H1 (cell line): ENCODE measurements at regions not wholly inside any gene's neighbourhood (a gene's known extent, or its start where the extent isn't known, plus 50 kb on each side); places are given as distances from the start of the nearest gene placed in this dataset.

ENCODE experiments used
- CTCF ChIA-PET: fragments of 300-600 bp; sonication (Branson Sonifier 250); formaldehyde crosslinking; loops from one replicate; lab custom pipeline; 2021; ENCODE audit not compliant: partially characterized antibody; lab: Charles Lee
- POLR2A ChIA-PET: fragments of 300-600 bp; sonication (Branson Sonifier 250); formaldehyde crosslinking; loops from one replicate; lab custom pipeline; 2021; ENCODE audit warnings: inconsistent platforms; ENCODE audit not compliant: partially characterized antibody; lab: Charles Lee
- DNase-seq, 2 experiments: peaks; one replicate each; pipeline versions ENCODE4 v3.0.0 to v3.0.0-alpha.2; 2010 to 2022; ENCODE audit warnings: low spot score in 2 of 2, low read depth in 1 of 2, mixed read lengths in 1 of 2
- FAIRE-seq: peaks from 2 replicates; lab custom pipeline; 2011; peaks lifted over from hg19 to GRCh38; lab: Jason Lieb, UNC
- H2AFZ ChIP-seq: 2 replicates; pipeline ENCODE4 v1.8.1; 2012; ENCODE audit warnings: low read length, inconsistent platforms
- H2AK5ac ChIP-seq: 2 replicates; pipeline ENCODE4 v1.6.1; 2013; ENCODE audit warnings: low read depth, low read length
- H2BK120ac ChIP-seq: replicated peaks from 2 replicates; pipeline ENCODE3; 2013; ENCODE audit warnings: low read depth, low read length, inconsistent platforms
- H2BK12ac ChIP-seq: 2 replicates; pipeline ENCODE4 v1.6.1; 2013; ENCODE audit warnings: low read depth, low read length
- H2BK15ac ChIP-seq: 2 replicates; pipeline ENCODE4 v1.6.1; 2013; ENCODE audit warnings: low read length
- H2BK20ac ChIP-seq: 2 replicates; pipeline ENCODE4 v1.6.1; 2013; ENCODE audit warnings: low read length
- H2BK5ac ChIP-seq: 2 replicates; pipeline ENCODE4 v1.6.1; 2013; ENCODE audit warnings: low read depth, low read length
- H3K14ac ChIP-seq: 2 replicates; pipeline ENCODE4 v1.6.1; 2013; ENCODE audit warnings: inconsistent platforms; ENCODE audit not compliant: insufficient read length
- H3K18ac ChIP-seq: 2 replicates; pipeline ENCODE4 v1.6.1; 2013; ENCODE audit warnings: low read length; ENCODE audit errors: extremely low read depth
- H3K23ac ChIP-seq: 2 replicates; pipeline ENCODE4 v1.6.1; 2013; ENCODE audit warnings: inconsistent platforms; ENCODE audit not compliant: insufficient read length
- H3K23me2 ChIP-seq: 2 replicates; pipeline ENCODE4 v1.6.1; 2013; ENCODE audit warnings: low read depth, low read length
- H3K27ac ChIP-seq: 2 replicates; pipeline ENCODE4 v1.6.1; 2011; ENCODE audit warnings: low read depth, low read length, inconsistent platforms
- H3K27me3 ChIP-seq, 4 experiments: replicated peaks in 1 of 4; 1 replicate in 1 of 4; 2 replicates in 3 of 4; pipeline versions ENCODE4 v1.6.1 to v1.8.1; 2011 to 2013; ENCODE audit warnings: low read length in 3 of 4, mild to moderate bottlenecking in 3 of 4, inconsistent platforms in 2 of 4, mixed read lengths in 2 of 4, moderate library complexity in 1 of 4; ENCODE audit not compliant: control insufficient read depth in 3 of 4, insufficient read depth in 3 of 4; ENCODE audit errors: extremely low read depth in 1 of 4
- H3K36me3 ChIP-seq, 4 experiments: 2 replicates each; pipeline versions ENCODE4 v1.6.1 to v1.8.1; 2011 to 2013; ENCODE audit warnings: mild to moderate bottlenecking in 4 of 4, low read length in 3 of 4, moderate library complexity in 2 of 4, control low read depth in 1 of 4, inconsistent platforms in 1 of 4; ENCODE audit not compliant: insufficient read depth in 4 of 4, control insufficient read depth in 2 of 4
- H3K4ac ChIP-seq: replicated peaks from 2 replicates; pipeline ENCODE3; 2013; ENCODE audit warnings: low read length, low read depth, mixed read lengths, inconsistent platforms; ENCODE audit not compliant: insufficient read length
- H3K4me1 ChIP-seq, 4 experiments: replicated peaks in 1 of 4; 1 replicate in 1 of 4; 2 replicates in 3 of 4; pipeline versions ENCODE4 v1.6.1 to v1.8.1; 2011 to 2013; ENCODE audit warnings: low read length in 3 of 4, inconsistent platforms in 2 of 4, mixed read lengths in 1 of 4; ENCODE audit not compliant: insufficient read depth in 4 of 4, control insufficient read depth in 3 of 4
- H3K4me2 ChIP-seq, 2 experiments: 2 replicates each; pipeline versions ENCODE4 v1.6.1 to v1.8.1; 2011 to 2013; ENCODE audit warnings: low read depth in 2 of 2, low read length in 2 of 2, control low read depth in 1 of 2, inconsistent platforms in 1 of 2, mild to moderate bottlenecking in 1 of 2; ENCODE audit not compliant: insufficient read depth in 1 of 2
- H3K4me3 ChIP-seq, 4 experiments: fragments of 200-600, 300-600 bp in 1 of 4; sonication (generic), shearing (Covaris generic), sonication (Bioruptor Twin) in 1 of 4; 2 replicates each; pipeline versions ENCODE4 v1.5.1 to v1.8.1; 2011 to 2016; ENCODE audit warnings: low read length in 4 of 4, low read depth in 3 of 4, control low read depth in 2 of 4, inconsistent platforms in 2 of 4, mild to moderate bottlenecking in 2 of 4, mixed read lengths in 1 of 4, moderate library complexity in 1 of 4; ENCODE audit not compliant: insufficient read depth in 2 of 4; ENCODE audit errors: extremely low read depth in 1 of 4
- H3K56ac ChIP-seq: replicated peaks from 2 replicates; pipeline ENCODE3; 2013; ENCODE audit warnings: low read depth, mild to moderate bottlenecking, mixed read lengths, low read length, inconsistent platforms; ENCODE audit not compliant: insufficient read length
- H3K79me1 ChIP-seq: 2 replicates; pipeline ENCODE4 v1.6.1; 2013; ENCODE audit warnings: low read depth, low read length, control low read depth
- H3K79me2 ChIP-seq, 2 experiments: 2 replicates each; pipeline versions ENCODE4 v1.6.1 to v1.8.1; 2012 to 2013; ENCODE audit warnings: low read length in 2 of 2, mild to moderate bottlenecking in 2 of 2, inconsistent platforms in 1 of 2; ENCODE audit not compliant: insufficient read depth in 2 of 2, control insufficient read depth in 1 of 2
- H3K9ac ChIP-seq, 4 experiments: replicated peaks in 1 of 4; 1 replicate in 1 of 4; 2 replicates in 3 of 4; pipeline versions ENCODE4 v1.6.1 to v1.8.1; 2011 to 2013; ENCODE audit warnings: low read depth in 3 of 4, low read length in 3 of 4, control low read depth in 2 of 4, mild to moderate bottlenecking in 2 of 4, moderate library complexity in 2 of 4, inconsistent platforms in 1 of 4; ENCODE audit errors: extremely low read depth in 1 of 4
- H3K9me3 ChIP-seq, 2 experiments: 2 replicates each; pipeline versions ENCODE4 v1.6.1 to v1.8.1; 2012 to 2013; ENCODE audit warnings: mild to moderate bottlenecking in 2 of 2, moderate library complexity in 2 of 2, control low read depth in 1 of 2, inconsistent platforms in 1 of 2, low read depth in 1 of 2, low read length in 1 of 2, mixed read lengths in 1 of 2; ENCODE audit not compliant: insufficient read depth in 2 of 2
- H4K20me1 ChIP-seq, 2 experiments: replicated peaks in 1 of 2; 2 replicates each; pipeline versions ENCODE3 to v1.8.1; 2011 to 2013; ENCODE audit warnings: inconsistent platforms in 2 of 2, low read length in 2 of 2, mild to moderate bottlenecking in 1 of 2; ENCODE audit not compliant: insufficient read depth in 2 of 2, control insufficient read depth in 1 of 2
- H4K5ac ChIP-seq: 2 replicates; pipeline ENCODE4 v1.6.1; 2013; ENCODE audit warnings: low read length, low read depth, mixed read lengths, inconsistent platforms; ENCODE audit not compliant: insufficient read length
- H4K8ac ChIP-seq: 2 replicates; pipeline ENCODE4 v1.8.0; 2013; ENCODE audit warnings: mild to moderate bottlenecking, moderate library complexity, low read length, inconsistent platforms; ENCODE audit not compliant: insufficient read depth; ENCODE audit errors: extremely low read depth
- H4K91ac ChIP-seq: replicated peaks from 2 replicates; pipeline ENCODE3; 2013; ENCODE audit warnings: low read length, mixed read lengths, inconsistent platforms; ENCODE audit not compliant: insufficient read length
- CTBP2 ChIP-seq: IDR thresholded peaks from 2 replicates; pipeline ENCODE4 v1.7.0; 2011; ENCODE audit warnings: borderline replicate concordance, mild to moderate bottlenecking, moderate library complexity, mixed read lengths, low read length; ENCODE audit not compliant: insufficient read depth, insufficient read length
- EGR1 ChIP-seq: IDR thresholded peaks from 2 replicates; pipeline ENCODE4 v1.6.1; 2011; ENCODE audit warnings: low read depth, low read length, borderline replicate concordance
- GABPA ChIP-seq: IDR thresholded peaks from 2 replicates; pipeline ENCODE4 v1.6.1; 2011; ENCODE audit warnings: mild to moderate bottlenecking, low read length, moderate library complexity, borderline replicate concordance; ENCODE audit not compliant: insufficient read depth
- PHF8 ChIP-seq: fragments of 200-600 bp; sonication (generic); conservative IDR thresholded peaks from 2 replicates; pipeline ENCODE4 v1.7.1; 2012; ENCODE audit warnings: low read depth, mild to moderate bottlenecking, inconsistent platforms, low read length, moderate library complexity
- RBBP5 ChIP-seq: IDR thresholded peaks from 2 replicates; pipeline ENCODE4 v1.7.1; 2012; ENCODE audit warnings: low read depth, mild to moderate bottlenecking, inconsistent platforms, low read length, moderate library complexity, borderline replicate concordance
- RNF2 ChIP-seq: fragments of 200-900, 300-1000 bp; sonication (generic); IDR thresholded peaks from 2 replicates; pipeline ENCODE4 v1.7.1; 2016; ENCODE audit warnings: borderline replicate concordance, low read depth, mild to moderate bottlenecking, antibody characterized with exemption, low read length; ENCODE audit not compliant: poor library complexity, severe bottlenecking; ENCODE audit errors: missing control alignments
- RXRA ChIP-seq: IDR thresholded peaks from 2 replicates; pipeline ENCODE4 v1.6.1; 2011; ENCODE audit warnings: low read depth, mild to moderate bottlenecking, low read length, moderate library complexity; ENCODE audit not compliant: insufficient read depth
- SP2 ChIP-seq: IDR thresholded peaks from 2 replicates; pipeline ENCODE4 v1.6.1; 2012; ENCODE audit warnings: mild to moderate bottlenecking, low read length, inconsistent platforms
- SRF ChIP-seq: IDR thresholded peaks from 2 replicates; pipeline ENCODE4 v1.6.1; 2011; ENCODE audit warnings: mild to moderate bottlenecking, low read depth, low read length, moderate library complexity
- TAF7 ChIP-seq: optimal IDR thresholded peaks from 2 replicates; pipeline ENCODE3; 2011; ENCODE audit warnings: low read depth, mild to moderate bottlenecking, inconsistent platforms, low read length, moderate library complexity, borderline replicate concordance
- TCF12 ChIP-seq: IDR thresholded peaks from 2 replicates; pipeline ENCODE4 v1.6.1; 2011; ENCODE audit warnings: low read depth, mild to moderate bottlenecking, low read length
- WGBS, 2 experiments: shearing (Covaris generic) in 1 of 2; methylation state at CpG; one replicate each; pipeline versions ENCODE4 v1.1.6 to v1.1.7; 2013 to 2015; ENCODE audit warnings: low lambda C conversion rate in 2 of 2, mixed read lengths in 2 of 2, inconsistent platforms in 1 of 2, low coverage in 1 of 2, missing lambda C conversion rate in 1 of 2; ENCODE audit not compliant: insufficient replicate concordance in 2 of 2, insufficient coverage in 1 of 2, insufficient read length in 1 of 2; ENCODE audit errors: extremely low coverage in 1 of 2, missing lambda C conversion rate in 1 of 2; 5-methylcytosine and 5-hydroxymethylcytosine counted together

- H3K27me3 ChIP-seq, result no peaks in the 10 kb centered on the region; a peak in 1 of 7 replicates
- no peak overlapping the region for H2AFZ ChIP-seq
- peak overlapping the region; percentile 49 for H4K5ac ChIP-seq
- H3K9me3 ChIP-seq, result peaks cover 11 to 12% of the 10 kb centered on the region in 2 experiments; a peak in 2 of 4 replicates
- peaks cover 4 to 14% (median 12%) of the 10 kb centered on the region in 4 experiments; a peak in 4 of 7 replicates for H3K4me1 ChIP-seq
- peak overlapping the region; percentile 94; the same call in 1 of the 2 replicates for H2BK12ac ChIP-seq
- H4K20me1 ChIP-seq, result no peaks in the 10 kb centered on the region
- peak overlapping the region; percentile 88 for H4K91ac ChIP-seq
- peak overlapping the region; percentile 80; the same call in 1 of the 2 replicates for H3K18ac ChIP-seq
- 76% methylated on average over 8 of the region's 8 CpGs; no CpG with 5 or more reads in 1 of the 2 experiments for WGBS, 2 experiments
- H3K4ac ChIP-seq, result no peak overlapping the region
- DNase-seq (no peak), FAIRE-seq (peak; percentile 57)
- H3K36me3 ChIP-seq, result peaks cover 0 to 7% (median 0%) of the 10 kb centered on the region in 4 experiments; a peak in 3 of 8 replicates
- no peak overlapping the region for H3K14ac ChIP-seq
- no peak overlapping the region for H4K8ac ChIP-seq
- no peak overlapping the region for H3K9ac ChIP-seq
- H3K27ac ChIP-seq, result peak overlapping the region; percentile 80; the same call in 1 of the 2 replicates
- peak overlapping the region; percentile 31 to 48; a peak in 2 of 4 replicates for H3K4me2 ChIP-seq
- H2BK5ac ChIP-seq, result peak overlapping the region; percentile 93; the same call in 1 of the 2 replicates
- H3K4me3 ChIP-seq, result peak overlapping the region in 1 of 4 experiments; percentile 29; a peak in 1 of 8 replicates
- H2AK5ac ChIP-seq, result 0 out of 2 replicates have a peak overlapping the region, but pooled peaks have one; percentile 82
- peak overlapping the region; percentile 97 for H2BK120ac ChIP-seq
- CTCF ChIA-PET, result interaction anchor here (0.6 to 0.9 kb wide), 4 partner anchors 24 to 583 kb away, joined by 3 read pairs; no protein-coding TSS in a partner anchor
- POLR2A ChIA-PET, result no interaction called here
- H2BK20ac ChIP-seq, result peak overlapping the region; percentile 80; the same call in 1 of the 2 replicates
- no peaks in the 10 kb centered on the region for H3K79me1 ChIP-seq
- H3K23me2 ChIP-seq, result no peaks in the 10 kb centered on the region
- H2BK15ac ChIP-seq, result no peak overlapping the region
- H3K79me2 ChIP-seq, result no peaks in the 10 kb centered on the region
- H3K23ac ChIP-seq, result no peak overlapping the region
- H3K56ac ChIP-seq, result no peak overlapping the region
- TF ChIP-seq RXRA, result no peak
- no peak for TF ChIP-seq TCF12
- no peak for TF ChIP-seq PHF8
- TF ChIP-seq TAF7, result no peak
- TF ChIP-seq RBBP5, result no peak
- TF ChIP-seq EGR1, result no peak
- no peak for TF ChIP-seq SRF
- TF ChIP-seq CTBP2, result no peak
- no peak for TF ChIP-seq SP2
- TF ChIP-seq GABPA, result no peak
- no peak for TF ChIP-seq RNF2
These were observed 931.4 kb downstream of the QKI start for GRCh38 chr6:164345806-164346496.
